Breast epithelium (tissue), 4 donors: ENCODE measurements at regions not wholly inside any gene's neighbourhood (a gene's known extent, or its start where the extent isn't known, plus 50 kb on each side); places are given as distances from the start of the nearest gene placed in this dataset.

Experiments used
- DNase-seq, 2 donors: peaks; one replicate each; pipeline ENCODE4 v3.0.0-alpha.2; 2019; ENCODE audit warnings: low spot score in 2 of 2
- H3K27ac ChIP-seq, 2 donors: fragments of 200-600 bp; sonication (generic) in 1 of 2; one replicate each; pipeline ENCODE4 v1.5.1; 2016 to 2019; ENCODE audit warnings: mild to moderate bottlenecking in 1 of 2
- H3K27me3 ChIP-seq, 2 donors: fragments of 200-600 bp; sonication (generic) in 1 of 2; one replicate each; pipeline versions ENCODE4 v1.5.1 to v1.6.0; 2017 to 2019; ENCODE audit warnings: control low read depth in 1 of 2, mild to moderate bottlenecking in 1 of 2
- H3K36me3 ChIP-seq: fragments of 200-600 bp; one replicate; pipeline ENCODE4 v1.5.1; 2019
- H3K4me1 ChIP-seq, 2 donors: fragments of 200-600 bp; sonication (generic); one replicate each; pipeline ENCODE4 v1.5.1; 2016 to 2019; ENCODE audit warnings: control low read depth in 1 of 2
- H3K4me3 ChIP-seq, 3 donors: fragments of 200-600 bp; sonication (generic); 1 replicate in 2 of 3; 2 replicates in 1 of 3; pipeline ENCODE4 v1.5.1; 2016 to 2019; ENCODE audit warnings: mild to moderate bottlenecking in 3 of 3, moderate library complexity in 2 of 3
- H3K9me3 ChIP-seq, 2 donors: fragments of 200-600 bp; sonication (generic) in 1 of 2; one replicate each; pipeline ENCODE4 v1.5.1; 2016 to 2019; ENCODE audit warnings: control low read depth in 1 of 2
- POLR2A ChIP-seq: fragments of 450-650 bp; IDR thresholded peaks from one replicate; pipeline ENCODE4 v1.6.1; 2016; ENCODE audit warnings: antibody characterized with exemption, mild to moderate bottlenecking, moderate library complexity
- POLR2AphosphoS5 ChIP-seq, 3 donors: sonication (generic); formaldehyde crosslinking; IDR thresholded peaks; one replicate each; pipeline ENCODE4 v1.6.1; 2017; ENCODE audit warnings: antibody characterized with exemption in 3 of 3
- intact Hi-C: fragments of 100-400 bp; cut with DNase I; formaldehyde crosslinking; loops from one replicate; pipeline ENCODE4 v1.15.1; 2023; ENCODE audit warnings: low total_unique reads
- TF ChIP-seq, protein P1 (sequence below), 3 donors: fragments of 450-650 bp; IDR thresholded peaks; one replicate each; pipeline ENCODE4 v1.5.1; 2016 to 2017; ENCODE audit warnings: antibody characterized with exemption in 3 of 3, mild to moderate bottlenecking in 3 of 3, moderate library complexity in 3 of 3

DNA sequence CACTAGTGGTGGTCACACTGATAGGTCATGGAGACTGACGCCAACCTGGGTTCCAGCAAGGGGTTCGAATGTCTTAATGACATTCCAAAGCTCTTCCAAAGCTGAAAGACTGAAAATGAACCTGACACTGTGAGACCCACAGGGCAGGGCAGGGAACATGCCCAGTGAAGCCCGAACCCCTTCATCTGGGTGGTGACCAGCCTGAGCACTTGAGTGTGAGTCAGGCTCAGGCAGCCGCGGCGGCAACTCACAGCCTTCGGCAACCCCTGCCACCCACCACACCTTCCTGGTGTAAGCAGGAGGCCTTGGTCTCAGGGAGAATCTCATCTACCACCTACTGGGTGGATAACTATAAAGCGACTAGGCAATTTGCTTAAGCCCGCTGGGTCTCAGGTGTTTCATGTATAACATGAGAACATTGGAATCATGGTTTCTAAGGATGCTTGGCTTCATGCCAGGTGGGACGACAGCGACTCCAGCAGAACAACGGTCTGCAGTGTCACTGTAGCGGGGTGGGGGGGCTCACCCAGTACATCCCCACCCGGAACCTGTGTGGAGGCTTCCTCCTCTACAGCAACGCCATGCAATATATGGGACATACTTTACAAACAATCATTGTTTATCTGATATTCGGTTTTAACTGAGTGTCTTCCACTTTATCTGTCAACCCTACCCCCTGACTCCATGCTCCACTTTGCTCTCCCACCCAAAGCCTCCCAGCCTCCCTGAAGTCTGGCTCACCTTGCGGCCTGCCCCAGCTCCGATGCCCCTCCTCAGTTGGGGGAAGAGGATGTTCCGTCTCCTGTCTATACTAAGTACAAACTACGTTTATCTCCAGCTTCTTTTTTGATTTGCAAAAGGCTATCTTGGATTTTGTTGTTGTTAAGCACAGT, 125.0 kb upstream of the MEF2A start:
- peaks cover 5 to 14% of the 10 kb centered on the region in 2 donors for H3K4me1 ChIP-seq
- H3K27ac ChIP-seq, result peak overlapping the region in 1 of 2 donors; percentile 6
- H3K36me3 ChIP-seq, result no peaks in the 10 kb centered on the region
- H3K9me3 ChIP-seq, result no peaks in the 10 kb centered on the region
- intact Hi-C loops, result loop anchor here (2.0 kb wide), 1 partner anchor 58 kb away; no protein-coding TSS in a partner anchor
- peak in 1 of 2 donors; percentile 16 for DNase-seq
- TF ChIP-seq, protein P1, sequence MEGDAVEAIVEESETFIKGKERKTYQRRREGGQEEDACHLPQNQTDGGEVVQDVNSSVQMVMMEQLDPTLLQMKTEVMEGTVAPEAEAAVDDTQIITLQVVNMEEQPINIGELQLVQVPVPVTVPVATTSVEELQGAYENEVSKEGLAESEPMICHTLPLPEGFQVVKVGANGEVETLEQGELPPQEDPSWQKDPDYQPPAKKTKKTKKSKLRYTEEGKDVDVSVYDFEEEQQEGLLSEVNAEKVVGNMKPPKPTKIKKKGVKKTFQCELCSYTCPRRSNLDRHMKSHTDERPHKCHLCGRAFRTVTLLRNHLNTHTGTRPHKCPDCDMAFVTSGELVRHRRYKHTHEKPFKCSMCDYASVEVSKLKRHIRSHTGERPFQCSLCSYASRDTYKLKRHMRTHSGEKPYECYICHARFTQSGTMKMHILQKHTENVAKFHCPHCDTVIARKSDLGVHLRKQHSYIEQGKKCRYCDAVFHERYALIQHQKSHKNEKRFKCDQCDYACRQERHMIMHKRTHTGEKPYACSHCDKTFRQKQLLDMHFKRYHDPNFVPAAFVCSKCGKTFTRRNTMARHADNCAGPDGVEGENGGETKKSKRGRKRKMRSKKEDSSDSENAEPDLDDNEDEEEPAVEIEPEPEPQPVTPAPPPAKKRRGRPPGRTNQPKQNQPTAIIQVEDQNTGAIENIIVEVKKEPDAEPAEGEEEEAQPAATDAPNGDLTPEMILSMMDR (IDR thresholded peaks at IDR 0.05), result no peak
- TF ChIP-seq POLR2AphosphoS5 (IDR thresholded peaks at IDR 0.05) (no peak), POLR2A (no peak)
- no peak overlapping the region for H3K4me3 ChIP-seq
- no peaks in the 10 kb centered on the region for H3K27me3 ChIP-seq

DNA sequence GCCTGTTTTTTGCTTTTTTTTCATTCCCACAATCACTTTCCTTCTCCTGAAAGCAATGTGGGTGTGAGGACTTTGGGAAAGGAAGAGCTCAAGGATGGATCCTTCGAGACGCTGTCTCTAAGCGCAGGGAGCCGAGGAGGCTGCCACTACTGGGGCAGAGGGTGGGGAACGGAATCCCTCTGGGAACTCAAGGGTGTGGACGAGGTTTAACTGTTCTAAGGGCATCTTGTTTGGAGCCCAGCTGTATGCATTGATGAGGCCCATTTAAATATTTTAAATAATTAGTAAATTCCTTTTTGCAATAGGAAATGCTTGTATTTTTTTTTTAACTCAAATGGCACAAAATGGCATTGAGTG, 124.4 kb upstream of the MEF2A start:
- no peaks in the 10 kb centered on the region for H3K36me3 ChIP-seq
- TF ChIP-seq, protein P1 (IDR thresholded peaks at IDR 0.05), result no peak
- no peak for TF ChIP-seq POLR2AphosphoS5 (IDR thresholded peaks at IDR 0.05)
- H3K27me3 ChIP-seq, result no peaks in the 10 kb centered on the region
- peaks cover 5 to 14% of the 10 kb centered on the region in 2 donors for H3K4me1 ChIP-seq
- no peaks in the 10 kb centered on the region for H3K9me3 ChIP-seq
- peak overlapping the region in 1 of 2 donors; percentile 68 for H3K27ac ChIP-seq
- DNase-seq, result no peak
- H3K4me3 ChIP-seq, result no peak overlapping the region
- intact Hi-C loops, result loop anchor here (2.0 kb wide), 1 partner anchor 57 kb away; no protein-coding TSS in a partner anchor

DNA sequence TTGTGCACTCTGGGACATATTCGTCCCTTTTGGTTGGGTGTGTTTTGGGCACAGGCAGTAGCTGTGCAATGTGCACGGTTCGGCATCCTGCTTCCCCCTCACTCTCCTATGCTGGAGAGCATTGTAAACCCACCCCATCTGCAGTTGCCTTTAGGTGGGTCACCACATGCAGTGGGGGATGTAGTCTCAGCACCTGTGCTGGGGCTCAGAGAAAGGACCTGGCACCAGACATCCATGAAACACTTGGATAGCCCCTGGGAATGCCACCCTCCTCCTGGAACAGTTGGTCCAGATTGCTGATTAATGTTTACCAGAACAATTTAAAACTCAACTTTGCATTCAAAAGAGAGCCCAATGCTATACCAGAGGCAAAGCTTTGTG, 123.9 kb upstream of the MEF2A start:
- intact Hi-C loops, result loop anchor here (2.0 kb wide), 1 partner anchor 57 kb away; no protein-coding TSS in a partner anchor
- TF ChIP-seq, protein P1 (IDR thresholded peaks at IDR 0.05), result no peak
- TF ChIP-seq POLR2A (no peak), POLR2AphosphoS5 (IDR thresholded peaks at IDR 0.05) (no peak)
- H3K36me3 ChIP-seq, result no peaks in the 10 kb centered on the region
- no peaks in the 10 kb centered on the region for H3K9me3 ChIP-seq
- peak overlapping the region in 1 of 3 donors; percentile 35 for H3K4me3 ChIP-seq
- peak in 1 of 2 donors; percentile 14 for DNase-seq
- peaks cover 5 to 14% of the 10 kb centered on the region in 2 donors for H3K4me1 ChIP-seq
- H3K27me3 ChIP-seq, result no peaks in the 10 kb centered on the region
- H3K27ac ChIP-seq, result peak overlapping the region in 1 of 2 donors; percentile 68

DNA sequence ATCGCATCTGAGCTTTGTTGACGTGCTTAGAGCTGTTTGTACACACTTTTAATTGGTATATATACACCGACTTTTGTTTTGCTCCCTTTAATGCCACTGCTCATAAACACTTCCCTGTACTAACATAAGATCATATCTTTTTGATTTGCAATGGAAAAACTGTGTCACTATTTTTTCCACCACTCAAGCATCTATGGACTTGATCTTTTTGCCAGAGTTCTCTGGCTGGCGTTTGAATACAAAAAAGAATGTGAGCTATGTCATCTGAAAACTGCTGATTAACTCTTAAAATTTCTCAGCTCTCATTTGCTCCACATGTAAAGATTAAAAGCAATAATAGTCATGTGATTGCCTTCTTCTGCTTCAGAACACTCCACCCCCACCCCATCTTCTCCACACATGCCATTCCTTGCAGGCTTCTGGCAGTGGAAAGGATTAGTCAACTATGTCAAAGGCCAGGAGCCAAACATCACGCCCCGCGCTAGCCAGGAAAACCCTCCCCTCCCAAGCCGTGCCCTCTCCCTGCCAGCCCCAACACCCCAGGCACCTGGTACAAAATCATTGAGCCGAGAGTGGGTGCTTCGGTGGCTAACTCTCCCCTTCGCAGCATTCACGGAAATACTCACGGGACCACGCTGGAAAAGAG, 123.4 kb upstream of the MEF2A start:
- intact Hi-C loops, result no loop called here
- DNase-seq, result peak in 1 of 2 donors; percentile 23
- Histone ChIP-seq H3K9me3 (no peaks in the 10 kb centered on the region), H3K27ac (peak overlapping the region; percentile 25 to 70), H3K4me1 (peaks cover 5 to 14% of the 10 kb centered on the region in 2 donors), H3K4me3 (peak overlapping the region in 1 of 3 donors; percentile 35), H3K36me3 (no peaks in the 10 kb centered on the region), H3K27me3 (no peaks in the 10 kb centered on the region)
- TF ChIP-seq POLR2AphosphoS5 (IDR thresholded peaks at IDR 0.05) (peak in 1 of 3 donors; percentile 42), POLR2A (no peak)

DNA sequence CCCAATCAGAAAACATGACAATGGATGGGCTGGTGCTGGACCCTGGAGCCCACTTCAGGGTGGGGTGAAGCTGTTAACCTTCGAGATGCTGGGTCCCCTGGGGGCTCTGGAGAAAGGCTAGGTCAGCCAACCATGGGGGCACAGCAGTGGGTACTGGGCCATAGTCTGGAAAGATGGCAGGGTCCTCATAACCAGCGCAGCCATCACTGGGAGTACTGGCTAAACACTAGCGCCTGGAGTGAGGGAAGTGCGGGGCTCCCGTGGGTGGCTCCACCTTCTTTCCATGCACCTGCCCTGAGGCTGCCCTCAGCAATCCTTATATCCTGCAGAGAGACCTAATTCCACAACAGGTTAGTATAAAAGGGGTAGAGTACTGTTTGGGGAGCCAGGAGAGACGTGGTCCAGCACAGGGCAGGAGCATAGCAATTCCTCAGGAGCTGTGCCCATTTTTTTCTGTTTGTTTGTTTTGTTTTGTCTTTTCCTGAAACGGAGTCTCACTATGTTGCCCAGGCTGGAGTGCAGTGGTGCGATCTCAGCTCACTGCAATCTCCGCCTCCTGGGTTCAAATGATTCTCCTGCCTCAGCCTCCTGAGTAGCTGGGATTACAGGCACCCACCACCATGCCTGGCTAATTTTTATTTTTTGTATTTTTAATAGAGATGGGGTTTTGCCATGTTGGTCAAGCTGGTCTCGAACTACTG, 122.6 kb upstream of the MEF2A start:
- intact Hi-C loops, result no loop called here
- DNase-seq, result peak in 1 of 2 donors; percentile 16

More for the DNA sequence above, 122.6 kb upstream of the MEF2A start:
- H3K4me1 ChIP-seq, result peaks cover 5 to 14% of the 10 kb centered on the region in 2 donors
- TF ChIP-seq, protein P1 (IDR thresholded peaks at IDR 0.05), result no peak
- TF ChIP-seq POLR2A (no peak), POLR2AphosphoS5 (IDR thresholded peaks at IDR 0.05) (no peak)
- no peaks in the 10 kb centered on the region for H3K36me3 ChIP-seq
- H3K4me3 ChIP-seq, result peak overlapping the region in 1 of 3 donors; percentile 35
- no peaks in the 10 kb centered on the region for H3K9me3 ChIP-seq
- no peaks in the 10 kb centered on the region for H3K27me3 ChIP-seq
- peak overlapping the region; percentile 54 to 70 for H3K27ac ChIP-seq
